ENCODE measurements at regions not wholly inside any gene's neighbourhood (a gene's known extent, or its start where the extent isn't known, plus 50 kb on each side); places are given as distances from the start of the nearest gene placed in this dataset.

GRCh38 chr13:76474356-76474755 lies 411.8 kb downstream of the KCTD12 start:
- TF ChIP-seq POLR2A (IDR thresholded peaks at IDR 0.05) (no peak), CTCF (IDR thresholded peaks at IDR 0.05) (no peak)

Data from body of pancreas (tissue), 4 donors.